Neural progenitor cell (in vitro differentiated cells): ENCODE measurements at regions not wholly inside any gene's neighbourhood (a gene's known extent, or its start where the extent isn't known, plus 50 kb on each side); places are given as distances from the start of the nearest gene placed in this dataset.

Experiments used
- DNase-seq: peaks from one replicate; pipeline ENCODE4 v3.0.0-alpha.2; 2016; ENCODE audit warnings: low spot score
- H2AFZ ChIP-seq: fragments of 200-600 bp; sonication (generic); replicated peaks from 2 replicates; pipeline ENCODE4 v1.6.1; 2016; ENCODE audit warnings: antibody characterized with exemption
- H3F3A ChIP-seq: fragments of 200-600 bp; sonication (generic); 2 replicates; pipeline ENCODE4 v1.6.1; 2016; ENCODE audit warnings: antibody characterized with exemption, low read depth
- H3K27ac ChIP-seq: fragments of 200-600 bp; sonication (generic); 2 replicates; pipeline ENCODE4 v1.5.1; 2016; ENCODE audit warnings: mild to moderate bottlenecking
- H3K27me3 ChIP-seq: fragments of 200-600 bp; sonication (generic); 2 replicates; pipeline ENCODE4 v1.6.1; 2016; ENCODE audit warnings: mild to moderate bottlenecking, moderate library complexity
- H3K36me3 ChIP-seq: fragments of 200-600 bp; sonication (generic); 2 replicates; pipeline ENCODE4 v1.5.1; 2016
- H3K4me1 ChIP-seq: fragments of 200-600 bp; sonication (generic); 2 replicates; pipeline ENCODE4 v1.6.1; 2016; ENCODE audit warnings: mixed run types
- H3K4me2 ChIP-seq: fragments of 200-600 bp; sonication (generic); 2 replicates; pipeline ENCODE4 v1.6.1; 2016
- H3K4me3 ChIP-seq: fragments of 200-600 bp; sonication (generic); 2 replicates; pipeline ENCODE4 v1.5.1; 2016
- H3K79me2 ChIP-seq: fragments of 200-600 bp; sonication (generic); 2 replicates; pipeline ENCODE4 v1.6.1; 2016; ENCODE audit warnings: low read depth
- H3K9ac ChIP-seq: fragments of 200-600 bp; sonication (generic); 2 replicates; pipeline ENCODE4 v1.6.1; 2016
- H3K9me3 ChIP-seq: fragments of 200-600 bp; sonication (generic); 2 replicates; pipeline ENCODE4 v1.5.1; 2016; ENCODE audit warnings: low read depth
- H4K20me1 ChIP-seq: fragments of 200-600 bp; sonication (generic); 2 replicates; pipeline ENCODE4 v1.6.1; 2016; ENCODE audit warnings: low read depth
- H3K27ac Mint-ChIP-seq: 3 replicates; pipeline ENCODE4 v1.8.0; 2021; ENCODE audit warnings: mixed read lengths
- H3K27me3 Mint-ChIP-seq: 2 replicates; pipeline ENCODE4 v1.8.0; 2022; ENCODE audit warnings: low read depth, mild to moderate bottlenecking, inconsistent platforms, moderate library complexity, mixed read lengths; ENCODE audit not compliant: insufficient read depth
- H3K36me3 Mint-ChIP-seq: 3 replicates; pipeline ENCODE4 v1.8.0; 2021; ENCODE audit warnings: mixed read lengths
- H3K4me1 Mint-ChIP-seq: 3 replicates; pipeline ENCODE4 v1.8.0; 2021; ENCODE audit warnings: mixed read lengths
- H3K4me3 Mint-ChIP-seq: 3 replicates; pipeline ENCODE4 v1.8.0; 2021; ENCODE audit warnings: mild to moderate bottlenecking, moderate library complexity, mixed read lengths
- H3K9me3 Mint-ChIP-seq: 3 replicates; pipeline ENCODE4 v1.8.0; 2020; ENCODE audit warnings: mixed read lengths
- CTCF ChIP-seq: fragments of 200-600 bp; sonication (generic); IDR thresholded peaks from 2 replicates; pipeline ENCODE4 v1.5.1; 2017; ENCODE audit warnings: antibody characterized with exemption, mild to moderate bottlenecking
- EZH2 ChIP-seq: fragments of 200-600 bp; sonication (generic); IDR thresholded peaks from 2 replicates; pipeline ENCODE4 v1.6.1; 2017; ENCODE audit warnings: antibody characterized with exemption, mild to moderate bottlenecking, moderate library complexity
- EZH2phosphoT487 ChIP-seq: fragments of 200-600 bp; sonication (generic); IDR thresholded peaks from 2 replicates; pipeline ENCODE4 v1.6.1; 2017; ENCODE audit warnings: antibody characterized with exemption

- Histone ChIP-seq H3K4me1 (peaks cover 8% of the 10 kb centered on the region), H3K9me3 (no peaks in the 10 kb centered on the region), H3F3A (no peaks in the 10 kb centered on the region), H3K9ac (no peak overlapping the region), H3K27ac (no peak overlapping the region), H3K79me2 (peaks cover 3% of the 10 kb centered on the region), H2AFZ (no peak overlapping the region), H3K4me2 (no peak overlapping the region), H3K36me3 (no peaks in the 10 kb centered on the region), H3K27me3 (no peaks in the 10 kb centered on the region), H4K20me1 (no peaks in the 10 kb centered on the region), H3K4me3 (no peak overlapping the region)
- no peak for DNase-seq
- TF ChIP-seq EZH2phosphoT487 (no peak), CTCF (no peak), EZH2 (no peak)
- Mint-ChIP-seq H3K36me3 (peaks cover 3% of the 10 kb centered on the region), H3K27me3 (no peaks in the 10 kb centered on the region), H3K4me3 (no peak overlapping the region), H3K27ac (no peak overlapping the region), H3K4me1 (peaks cover 21% of the 10 kb centered on the region), H3K9me3 (no peaks in the 10 kb centered on the region)
Measured at GRCh38 chr6:138654715-138655634, 118.6 kb upstream of the CCDC28A start.

- Mint-ChIP-seq H3K27ac (no peak overlapping the region), H3K36me3 (no peaks in the 10 kb centered on the region), H3K27me3 (no peaks in the 10 kb centered on the region), H3K4me3 (no peak overlapping the region), H3K4me1 (peaks cover 21% of the 10 kb centered on the region), H3K9me3 (no peaks in the 10 kb centered on the region)
- peaks cover 8% of the 10 kb centered on the region for H3K4me1 ChIP-seq
- no peak for DNase-seq
- no peak for TF ChIP-seq EZH2phosphoT487
- no peak for TF ChIP-seq CTCF
- no peak for TF ChIP-seq EZH2
- no peak overlapping the region for H2AFZ ChIP-seq
- H3K4me3 ChIP-seq: no peak overlapping the region
- no peak overlapping the region for H3K27ac ChIP-seq
- H3K9me3 ChIP-seq: no peaks in the 10 kb centered on the region
- H3K36me3 ChIP-seq: no peaks in the 10 kb centered on the region
- no peaks in the 10 kb centered on the region for H4K20me1 ChIP-seq
- peaks cover 3% of the 10 kb centered on the region for H3K79me2 ChIP-seq
- no peaks in the 10 kb centered on the region for H3F3A ChIP-seq
- H3K27me3 ChIP-seq: no peaks in the 10 kb centered on the region
- no peak overlapping the region for H3K4me2 ChIP-seq
- H3K9ac ChIP-seq: no peak overlapping the region
Measured at GRCh38 chr6:138655828-138656227, 117.7 kb upstream of the CCDC28A start.

DNA sequence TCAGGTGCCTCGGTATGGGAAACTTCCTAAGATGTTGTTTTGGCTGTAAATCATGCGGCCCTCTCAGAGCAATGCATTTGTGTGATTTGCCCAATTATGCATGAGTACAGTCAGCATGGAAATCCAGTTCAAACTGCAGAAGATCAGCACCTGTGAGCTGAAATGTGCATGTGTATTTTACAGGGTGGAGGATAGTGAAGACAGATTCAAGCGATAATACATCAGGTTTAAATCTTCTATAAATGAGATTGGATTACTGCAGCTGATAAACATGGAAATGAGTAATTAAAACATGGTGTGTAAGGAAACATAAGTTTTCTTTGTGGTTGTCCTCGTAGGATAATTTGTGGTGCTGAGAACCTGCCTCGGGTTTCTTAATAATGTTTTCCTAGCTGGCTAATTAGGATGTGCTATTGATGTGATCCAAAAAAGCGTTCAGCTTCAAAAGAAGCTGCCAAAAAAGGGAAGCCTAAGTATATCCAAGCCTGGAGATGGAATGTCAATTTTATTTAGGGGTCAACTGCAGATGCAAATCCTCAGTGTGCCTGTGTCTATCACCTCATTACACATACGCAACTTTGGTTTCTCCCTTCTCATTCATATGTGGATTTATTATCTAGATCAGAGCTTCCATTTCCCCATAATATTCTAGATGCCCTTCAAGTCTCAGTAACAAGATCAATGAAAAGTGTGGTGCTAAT lies 117.1 kb upstream of the CCDC28A start:
- Mint-ChIP-seq H3K27ac (no peak overlapping the region), H3K9me3 (no peaks in the 10 kb centered on the region), H3K27me3 (no peaks in the 10 kb centered on the region), H3K36me3 (no peaks in the 10 kb centered on the region), H3K4me3 (no peak overlapping the region), H3K4me1 (peaks cover 21% of the 10 kb centered on the region)
- Histone ChIP-seq H3K9ac (no peak overlapping the region), H3F3A (no peaks in the 10 kb centered on the region), H3K9me3 (no peaks in the 10 kb centered on the region), H3K4me2 (no peak overlapping the region), H3K79me2 (peaks cover 6% of the 10 kb centered on the region), H3K4me1 (peaks cover 8% of the 10 kb centered on the region), H3K27me3 (no peaks in the 10 kb centered on the region), H3K27ac (no peak overlapping the region), H3K36me3 (no peaks in the 10 kb centered on the region), H2AFZ (no peak overlapping the region), H3K4me3 (no peak overlapping the region), H4K20me1 (no peaks in the 10 kb centered on the region)
- TF ChIP-seq CTCF (no peak), EZH2 (no peak), EZH2phosphoT487 (no peak)
- DNase-seq: no peak
